ENCODE measurements at regions not wholly inside any gene's neighbourhood (a gene's known extent, or its start where the extent isn't known, plus 50 kb on each side); places are given as distances from the start of the nearest gene placed in this dataset.

DNA sequence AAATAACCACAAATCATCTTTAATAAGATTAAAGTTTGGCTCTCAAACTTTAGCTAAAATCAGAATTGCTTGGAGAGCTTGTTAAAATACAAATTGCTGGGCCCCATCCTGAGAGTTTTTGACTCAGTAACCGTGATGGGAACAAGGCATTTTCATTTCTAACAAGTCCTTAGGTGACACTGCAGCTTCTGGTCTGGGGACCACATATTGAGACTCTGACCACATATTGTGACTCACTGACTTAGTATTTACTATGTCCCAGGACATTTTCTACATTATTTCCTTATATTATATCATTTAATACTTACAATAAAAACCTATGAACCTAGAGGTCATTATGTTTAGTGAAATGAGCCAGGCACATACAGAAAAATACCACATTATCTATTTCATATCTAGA, 164.5 kb downstream of the ZMAT3 start:
- TF ChIP-seq, protein P1, sequence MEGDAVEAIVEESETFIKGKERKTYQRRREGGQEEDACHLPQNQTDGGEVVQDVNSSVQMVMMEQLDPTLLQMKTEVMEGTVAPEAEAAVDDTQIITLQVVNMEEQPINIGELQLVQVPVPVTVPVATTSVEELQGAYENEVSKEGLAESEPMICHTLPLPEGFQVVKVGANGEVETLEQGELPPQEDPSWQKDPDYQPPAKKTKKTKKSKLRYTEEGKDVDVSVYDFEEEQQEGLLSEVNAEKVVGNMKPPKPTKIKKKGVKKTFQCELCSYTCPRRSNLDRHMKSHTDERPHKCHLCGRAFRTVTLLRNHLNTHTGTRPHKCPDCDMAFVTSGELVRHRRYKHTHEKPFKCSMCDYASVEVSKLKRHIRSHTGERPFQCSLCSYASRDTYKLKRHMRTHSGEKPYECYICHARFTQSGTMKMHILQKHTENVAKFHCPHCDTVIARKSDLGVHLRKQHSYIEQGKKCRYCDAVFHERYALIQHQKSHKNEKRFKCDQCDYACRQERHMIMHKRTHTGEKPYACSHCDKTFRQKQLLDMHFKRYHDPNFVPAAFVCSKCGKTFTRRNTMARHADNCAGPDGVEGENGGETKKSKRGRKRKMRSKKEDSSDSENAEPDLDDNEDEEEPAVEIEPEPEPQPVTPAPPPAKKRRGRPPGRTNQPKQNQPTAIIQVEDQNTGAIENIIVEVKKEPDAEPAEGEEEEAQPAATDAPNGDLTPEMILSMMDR (IDR thresholded peaks at IDR 0.05; ENCODE audit: insufficient read depth, low read length, poor library complexity, severe bottlenecking): no peak
- TF ChIP-seq EZH2phosphoT487 (conservative IDR thresholded peaks at IDR 0.05; ENCODE audit: low read length): no peak
